HL-60 (cell line): ENCODE measurements at regions not wholly inside any gene's neighbourhood (a gene's known extent, or its start where the extent isn't known, plus 50 kb on each side); places are given as distances from the start of the nearest gene placed in this dataset.

Source experiments
- DNase-seq, 2 experiments: peaks; one replicate each; pipeline ENCODE4 v3.0.0-alpha.2; 2010 to 2020; ENCODE audit warnings: low read depth in 1 of 2, low spot score in 1 of 2
- H3K27ac ChIP-seq: fragments of 250-450 bp; sonication (Bioruptor Pico); replicated peaks from 2 replicates; pipeline ENCODE4 v1.5.1; 2020; ENCODE audit warnings: mild to moderate bottlenecking, moderate library complexity
- H3K27me3 ChIP-seq: fragments of 250-450 bp; sonication (Bioruptor Pico); 2 replicates; pipeline ENCODE4 v1.5.1; 2021; ENCODE audit warnings: mild to moderate bottlenecking, moderate library complexity; ENCODE audit not compliant: insufficient read depth, poor library complexity, severe bottlenecking
- H3K4me3 ChIP-seq: replicated peaks from 2 replicates; pipeline ENCODE4 v1.5.1; 2011; ENCODE audit warnings: mild to moderate bottlenecking, control low read depth, low read length; ENCODE audit not compliant: insufficient read depth
- GABPA ChIP-seq: IDR thresholded peaks from 2 replicates; pipeline ENCODE4 v1.6.1; 2012; ENCODE audit warnings: low read depth
- POLR2AphosphoS5 ChIP-seq: IDR thresholded peaks from 2 replicates; pipeline ENCODE4 v1.6.1; 2012; ENCODE audit warnings: low read depth
- SPI1 ChIP-seq: IDR thresholded peaks from 2 replicates; pipeline ENCODE4 v1.6.1; 2012; ENCODE audit warnings: low read depth, mild to moderate bottlenecking, borderline replicate concordance
- TF ChIP-seq, protein P1 (sequence below): IDR thresholded peaks from 2 replicates; pipeline ENCODE4 v1.6.1; 2012; ENCODE audit warnings: low read depth; ENCODE audit not compliant: insufficient replicate concordance
- TF ChIP-seq, protein P2 (sequence below): IDR thresholded peaks from one replicate; pipeline ENCODE4 v1.5.1; 2011; ENCODE audit warnings: low read length, control low read depth, inconsistent platforms; ENCODE audit not compliant: insufficient read depth

DNA sequence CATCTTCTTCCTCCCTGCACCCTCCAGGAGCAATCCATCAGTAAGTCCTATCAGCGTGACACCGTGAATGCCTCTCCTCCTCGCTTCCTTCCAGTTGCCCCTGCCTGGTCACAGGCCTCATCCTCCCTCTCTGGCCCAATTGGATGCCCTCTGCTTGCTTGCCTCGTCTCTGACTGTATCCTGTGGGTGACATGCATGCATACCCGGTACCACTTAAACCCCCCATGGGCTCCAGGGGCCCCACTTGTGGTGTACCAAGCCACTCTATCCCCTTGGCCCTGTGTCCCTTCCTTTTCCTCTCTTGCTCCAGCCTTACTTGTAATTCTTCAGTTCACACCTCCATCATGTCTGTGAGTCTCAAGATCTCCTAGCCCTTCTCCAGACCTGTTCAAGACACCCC, 106.0 kb upstream of the RTL1 start:
- TF ChIP-seq SPI1 (no peak), POLR2AphosphoS5 (no peak), GABPA (no peak)
- TF ChIP-seq, protein P1, sequence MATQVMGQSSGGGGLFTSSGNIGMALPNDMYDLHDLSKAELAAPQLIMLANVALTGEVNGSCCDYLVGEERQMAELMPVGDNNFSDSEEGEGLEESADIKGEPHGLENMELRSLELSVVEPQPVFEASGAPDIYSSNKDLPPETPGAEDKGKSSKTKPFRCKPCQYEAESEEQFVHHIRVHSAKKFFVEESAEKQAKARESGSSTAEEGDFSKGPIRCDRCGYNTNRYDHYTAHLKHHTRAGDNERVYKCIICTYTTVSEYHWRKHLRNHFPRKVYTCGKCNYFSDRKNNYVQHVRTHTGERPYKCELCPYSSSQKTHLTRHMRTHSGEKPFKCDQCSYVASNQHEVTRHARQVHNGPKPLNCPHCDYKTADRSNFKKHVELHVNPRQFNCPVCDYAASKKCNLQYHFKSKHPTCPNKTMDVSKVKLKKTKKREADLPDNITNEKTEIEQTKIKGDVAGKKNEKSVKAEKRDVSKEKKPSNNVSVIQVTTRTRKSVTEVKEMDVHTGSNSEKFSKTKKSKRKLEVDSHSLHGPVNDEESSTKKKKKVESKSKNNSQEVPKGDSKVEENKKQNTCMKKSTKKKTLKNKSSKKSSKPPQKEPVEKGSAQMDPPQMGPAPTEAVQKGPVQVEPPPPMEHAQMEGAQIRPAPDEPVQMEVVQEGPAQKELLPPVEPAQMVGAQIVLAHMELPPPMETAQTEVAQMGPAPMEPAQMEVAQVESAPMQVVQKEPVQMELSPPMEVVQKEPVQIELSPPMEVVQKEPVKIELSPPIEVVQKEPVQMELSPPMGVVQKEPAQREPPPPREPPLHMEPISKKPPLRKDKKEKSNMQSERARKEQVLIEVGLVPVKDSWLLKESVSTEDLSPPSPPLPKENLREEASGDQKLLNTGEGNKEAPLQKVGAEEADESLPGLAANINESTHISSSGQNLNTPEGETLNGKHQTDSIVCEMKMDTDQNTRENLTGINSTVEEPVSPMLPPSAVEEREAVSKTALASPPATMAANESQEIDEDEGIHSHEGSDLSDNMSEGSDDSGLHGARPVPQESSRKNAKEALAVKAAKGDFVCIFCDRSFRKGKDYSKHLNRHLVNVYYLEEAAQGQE, result no peak
- TF ChIP-seq, protein P2, sequence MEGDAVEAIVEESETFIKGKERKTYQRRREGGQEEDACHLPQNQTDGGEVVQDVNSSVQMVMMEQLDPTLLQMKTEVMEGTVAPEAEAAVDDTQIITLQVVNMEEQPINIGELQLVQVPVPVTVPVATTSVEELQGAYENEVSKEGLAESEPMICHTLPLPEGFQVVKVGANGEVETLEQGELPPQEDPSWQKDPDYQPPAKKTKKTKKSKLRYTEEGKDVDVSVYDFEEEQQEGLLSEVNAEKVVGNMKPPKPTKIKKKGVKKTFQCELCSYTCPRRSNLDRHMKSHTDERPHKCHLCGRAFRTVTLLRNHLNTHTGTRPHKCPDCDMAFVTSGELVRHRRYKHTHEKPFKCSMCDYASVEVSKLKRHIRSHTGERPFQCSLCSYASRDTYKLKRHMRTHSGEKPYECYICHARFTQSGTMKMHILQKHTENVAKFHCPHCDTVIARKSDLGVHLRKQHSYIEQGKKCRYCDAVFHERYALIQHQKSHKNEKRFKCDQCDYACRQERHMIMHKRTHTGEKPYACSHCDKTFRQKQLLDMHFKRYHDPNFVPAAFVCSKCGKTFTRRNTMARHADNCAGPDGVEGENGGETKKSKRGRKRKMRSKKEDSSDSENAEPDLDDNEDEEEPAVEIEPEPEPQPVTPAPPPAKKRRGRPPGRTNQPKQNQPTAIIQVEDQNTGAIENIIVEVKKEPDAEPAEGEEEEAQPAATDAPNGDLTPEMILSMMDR, result no peak
- DNase-seq, result no peak
- no peak overlapping the region for H3K4me3 ChIP-seq
- no peak overlapping the region for H3K27ac ChIP-seq
- H3K27me3 ChIP-seq, result no peaks in the 10 kb centered on the region

DNA sequence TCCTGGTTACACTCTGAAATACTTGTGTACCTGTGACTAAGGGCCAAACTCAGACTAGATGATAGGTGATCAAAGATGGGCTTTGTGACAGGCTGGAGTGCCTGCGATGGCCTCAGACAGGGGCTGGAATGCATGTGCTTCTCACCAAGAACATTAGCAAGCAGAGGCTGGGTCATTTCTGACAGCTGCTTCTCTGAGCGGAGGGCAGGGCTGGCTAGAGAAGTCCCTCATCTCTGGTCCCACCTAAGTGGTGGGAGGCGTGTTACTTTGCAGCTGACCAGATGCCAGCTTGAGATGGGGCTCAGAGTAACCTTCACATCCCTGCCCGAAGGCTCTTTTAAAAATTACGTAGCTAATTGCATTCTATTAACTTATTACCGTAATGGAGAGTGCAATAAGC, 106.8 kb upstream of the RTL1 start:
- TF ChIP-seq GABPA (no peak), POLR2AphosphoS5 (no peak), SPI1 (no peak)
- TF ChIP-seq, protein P2, result no peak
- no peak for DNase-seq
- no peak overlapping the region for H3K27ac ChIP-seq
- no peaks in the 10 kb centered on the region for H3K27me3 ChIP-seq
- no peak overlapping the region for H3K4me3 ChIP-seq

DNA sequence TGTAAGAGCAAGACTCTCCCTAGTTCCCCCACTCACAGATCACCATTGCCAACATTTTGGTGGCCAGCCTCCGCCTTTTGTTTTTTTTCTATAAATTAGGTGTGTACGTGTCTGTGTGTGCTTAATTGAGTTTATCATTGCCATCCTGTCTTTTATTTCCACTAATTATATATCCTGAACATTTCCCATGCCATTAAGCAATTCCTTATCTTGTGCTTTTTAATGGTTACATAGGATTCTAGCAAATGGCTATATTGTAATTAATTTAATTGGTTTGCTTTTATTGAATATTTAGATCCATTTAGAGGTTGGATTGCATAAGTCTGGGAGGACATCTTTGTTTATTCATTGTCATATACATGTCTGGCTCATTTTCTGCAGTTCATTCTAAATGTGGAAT, 107.3 kb upstream of the RTL1 start:
- no peak overlapping the region for H3K4me3 ChIP-seq
- TF ChIP-seq SPI1 (no peak), POLR2AphosphoS5 (no peak), GABPA (no peak)
- TF ChIP-seq, protein P1, result no peak
- TF ChIP-seq, protein P2, result no peak
- H3K27me3 ChIP-seq, result no peaks in the 10 kb centered on the region
- DNase-seq, result no peak
- H3K27ac ChIP-seq, result no peak overlapping the region

DNA sequence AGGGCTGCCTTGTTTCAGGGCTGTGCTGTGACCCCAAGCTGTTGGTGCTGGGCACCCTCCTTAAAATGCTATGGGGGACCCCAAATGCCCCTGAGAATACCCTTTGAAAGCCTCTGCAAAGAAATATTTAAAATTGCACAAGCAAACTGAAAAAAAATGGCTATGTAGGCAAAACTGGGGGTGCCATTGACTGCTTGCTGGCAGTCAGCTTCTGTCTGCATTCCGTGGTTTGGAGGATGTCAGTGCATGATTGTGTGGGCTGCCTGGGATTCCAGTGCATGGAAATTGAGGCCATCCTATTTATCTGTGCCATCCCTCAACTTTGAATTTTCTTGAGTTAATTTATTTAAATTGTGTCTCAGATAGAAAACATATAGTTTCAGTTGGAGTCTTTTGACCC, 113.7 kb upstream of the RTL1 start:
- DNase-seq, result no peak
- Histone ChIP-seq H3K27ac (no peak overlapping the region), H3K4me3 (no peak overlapping the region), H3K27me3 (no peaks in the 10 kb centered on the region)
- TF ChIP-seq, protein P1, result no peak
- TF ChIP-seq GABPA (no peak), POLR2AphosphoS5 (no peak), SPI1 (no peak)
- TF ChIP-seq, protein P2, result no peak
